K562 (cell line): ENCODE measurements at regions not wholly inside any gene's neighbourhood (a gene's known extent, or its start where the extent isn't known, plus 50 kb on each side); places are given as distances from the start of the nearest gene placed in this dataset.

ENCODE experiments used
- ATAC-seq: fragments of 200-7000 bp; cut with Tn5 transposase; 3 replicates; pipeline ENCODE4 v1.9.1; 2020; ENCODE audit warnings: moderate library complexity
- BruUV-seq: library from RNA; stranded (reverse); fragments of 400-500 nt; replicated peaks from 2 replicates; lab custom pipeline; 2021; lab: Mats Ljungman, UMichigan
- CTCF ChIA-PET: fragments of 300-600 bp; formaldehyde crosslinking; extraction: SDS; loops from one replicate; lab custom pipeline; 2021; ENCODE audit warnings: low intra/inter-chr PET ratio; lab: Yijun Ruan, JAX
- POLR2A ChIA-PET: fragments of 300-600, 350-650 bp; sonication (Branson Sonifier 250); formaldehyde crosslinking; extraction: SDS; loops from one replicate; lab custom pipeline; 2021; ENCODE audit warnings: antibody characterized with exemption, inconsistent platforms; lab: Yijun Ruan, JAX
- DNase-seq, 4 experiments: peaks; one replicate each; pipeline versions ENCODE4 v3.0.0 to v3.0.0-alpha.2; 2011 to 2018; ENCODE audit warnings: low spot score in 3 of 4, mixed read lengths in 3 of 4; ENCODE audit errors: extremely low read depth in 1 of 4
- FAIRE-seq: peaks from 2 replicates; lab custom pipeline; 2011; peaks lifted over from hg19 to GRCh38; lab: Jason Lieb, UNC
- H2AFZ ChIP-seq: 2 replicates; pipeline ENCODE4 v1.6.0; 2011; ENCODE audit warnings: low read depth, low read length, control low read depth, inconsistent platforms
- H3K27ac ChIP-seq: fragments of 200-600 bp; 3 replicates; pipeline ENCODE4 v1.8.0; 2011; ENCODE audit warnings: low read depth, mild to moderate bottlenecking, control low read depth, inconsistent platforms, low read length, moderate library complexity, mixed read lengths; ENCODE audit errors: extremely low read depth
- H3K27me3 ChIP-seq, 2 experiments: fragments of 300-600 bp in 1 of 2; 2 replicates in 1 of 2; 3 replicates in 1 of 2; pipeline versions ENCODE4 v1.6.0 to v1.8.0; 2011; ENCODE audit warnings: inconsistent platforms in 2 of 2, low read length in 2 of 2, mild to moderate bottlenecking in 1 of 2, mixed read lengths in 1 of 2, moderate library complexity in 1 of 2; ENCODE audit not compliant: control insufficient read depth in 2 of 2, insufficient read depth in 2 of 2
- H3K36me3 ChIP-seq: fragments of 300-600 bp; 3 replicates; pipeline ENCODE4 v1.8.0; 2011; ENCODE audit warnings: mild to moderate bottlenecking, low read length, inconsistent platforms; ENCODE audit not compliant: control insufficient read depth, insufficient read depth
- H3K4me1 ChIP-seq, 2 experiments: fragments of 200-600 bp in 1 of 2; replicated peaks in 1 of 2; 2 replicates in 1 of 2; 3 replicates in 1 of 2; pipeline versions ENCODE4 v1.5.1 to v1.8.0; 2011; ENCODE audit warnings: inconsistent platforms in 2 of 2, low read length in 2 of 2, mild to moderate bottlenecking in 1 of 2, mixed read lengths in 1 of 2, moderate library complexity in 1 of 2; ENCODE audit not compliant: control insufficient read depth in 2 of 2, insufficient read depth in 2 of 2
- H3K4me2 ChIP-seq: 2 replicates; pipeline ENCODE4 v1.6.1; 2011; ENCODE audit warnings: low read length, control low read depth, inconsistent platforms, mixed read lengths; ENCODE audit not compliant: insufficient read depth
- H3K4me3 ChIP-seq: fragments of 200-600 bp; sonication (generic), shearing (Covaris generic); 2 replicates; pipeline ENCODE4 v1.5.1; 2016; ENCODE audit warnings: control low read depth, inconsistent platforms
- H3K79me2 ChIP-seq: fragments of 200-600 bp; 3 replicates; pipeline ENCODE4 v1.8.0; 2011; ENCODE audit warnings: low read length, inconsistent platforms; ENCODE audit not compliant: control insufficient read depth, insufficient read depth
- H3K9ac ChIP-seq, 2 experiments: 2 replicates each; pipeline versions ENCODE4 v1.6.0 to v1.6.1; 2011; ENCODE audit warnings: low read depth in 2 of 2, low read length in 2 of 2, control low read depth in 1 of 2, inconsistent platforms in 1 of 2, mild to moderate bottlenecking in 1 of 2, mixed read lengths in 1 of 2; ENCODE audit not compliant: insufficient read depth in 1 of 2
- H3K9me1 ChIP-seq: one replicate; pipeline ENCODE4 v1.6.0; 2011; ENCODE audit warnings: inconsistent platforms, mild to moderate bottlenecking, low read length, moderate library complexity; ENCODE audit not compliant: control insufficient read depth, insufficient read depth
- H3K9me3 ChIP-seq: replicated peaks from 2 replicates; pipeline ENCODE4 v1.5.1; 2011; ENCODE audit warnings: low read depth, low read length, inconsistent platforms; ENCODE audit not compliant: control insufficient read depth, insufficient read depth
- H4K20me1 ChIP-seq: replicated peaks from 2 replicates; pipeline ENCODE4 v1.6.1; 2011; ENCODE audit warnings: low read length, inconsistent platforms, mixed read lengths; ENCODE audit not compliant: control insufficient read depth, insufficient read depth
- ARID2 ChIP-seq: fragments of 450-650 bp; IDR thresholded peaks from 2 replicates; pipeline ENCODE4 v1.6.1; 2017; ENCODE audit warnings: antibody characterized with exemption, mild to moderate bottlenecking
- ATF6 ChIP-seq: sonication (generic); formaldehyde crosslinking; IDR thresholded peaks from 2 replicates; pipeline ENCODE4 v1.4.0; 2020; ENCODE audit warnings: mild to moderate bottlenecking, missing genetic modification reagents
- E2F4 ChIP-seq: sonication (generic); formaldehyde crosslinking; IDR thresholded peaks from 2 replicates; pipeline ENCODE4 v1.8.0; 2022; ENCODE audit warnings: mild to moderate bottlenecking, low read depth, missing genetic modification reagents
- JUNB ChIP-seq: fragments of 450-650 bp; formaldehyde crosslinking; conservative IDR thresholded peaks from 2 replicates; pipeline ENCODE4 v1.4.0; 2020; ENCODE audit warnings: mild to moderate bottlenecking
- KLF1 ChIP-seq: fragments of 450-650 bp; IDR thresholded peaks from 2 replicates; pipeline ENCODE4 v1.6.1; 2016; ENCODE audit warnings: missing genetic modification characterization, missing compliant biosample characterization
- MBD1 ChIP-seq: fragments of 250-450 bp; sonication (Bioruptor Pico); IDR thresholded peaks from 2 replicates; pipeline ENCODE4 v1.8.0; 2022; ENCODE audit warnings: inconsistent platforms
- PHB2 ChIP-seq: fragments of 450-650 bp; IDR thresholded peaks from 2 replicates; pipeline ENCODE4 v1.6.1; 2017; ENCODE audit warnings: low read depth
- POLR2G ChIP-seq: fragments of 200-400 bp; formaldehyde crosslinking; IDR thresholded peaks from 2 replicates; pipeline ENCODE4 v1.6.1; 2017; ENCODE audit warnings: low read depth, mild to moderate bottlenecking, antibody characterized with exemption, low read length, moderate library complexity
- SIRT6 ChIP-seq: IDR thresholded peaks from one replicate; pipeline ENCODE4 v1.6.1; 2012; ENCODE audit warnings: low read depth, mild to moderate bottlenecking, control low read depth, inconsistent platforms, low read length, moderate library complexity
- SLC30A9 ChIP-seq: fragments of 250-450 bp; sonication (Bioruptor Pico); IDR thresholded peaks from 2 replicates; pipeline ENCODE4 v1.8.0; 2022; ENCODE audit warnings: mild to moderate bottlenecking, moderate library complexity
- VEZF1 ChIP-seq: fragments of 200-800 bp; sonication (Bioruptor generic); IDR thresholded peaks from 2 replicates; pipeline ENCODE4 v1.6.1; 2017; ENCODE audit warnings: missing genetic modification characterization, missing compliant biosample characterization
- ZHX1 ChIP-seq: fragments of 150-350 bp; conservative IDR thresholded peaks from 2 replicates; pipeline ENCODE4 v1.6.1; 2014; ENCODE audit warnings: low read length
- ZNF583 ChIP-seq: fragments of 250-450 bp; sonication (Bioruptor Pico); IDR thresholded peaks from 2 replicates; pipeline ENCODE4 v1.4.0; 2020
- WGBS: fragments of 100-300 bp; shearing (Covaris generic); methylation state at CpG from one replicate; pipeline ENCODE4 v1.1.6; 2016; ENCODE audit warnings: low coverage, mixed read lengths; ENCODE audit not compliant: insufficient coverage; ENCODE audit errors: missing lambda C conversion rate; 5-methylcytosine and 5-hydroxymethylcytosine counted together
- in situ Hi-C: fragments of 300-500 bp; cut with MboI; formaldehyde crosslinking; loops from 4 replicates; pipeline ENCODE4 v1.15.0; 2018; ENCODE audit warnings: inconsistent platforms, mixed read lengths
- intact Hi-C: fragments of 100-400 bp; cut with micrococcal nuclease; formaldehyde crosslinking; loops from 2 replicates; pipeline ENCODE4 v1.14.2; 2022

GRCh38 chr11:114758627-114759026 is 80.3 kb downstream of the NXPE2 start:
- Histone ChIP-seq H4K20me1 (no peaks in the 10 kb centered on the region), H2AFZ (no peak overlapping the region), H3K4me3 (no peak overlapping the region), H3K27ac (no peak overlapping the region), H3K9me3 (no peaks in the 10 kb centered on the region), H3K9me1 (no peaks in the 10 kb centered on the region), H3K9ac (no peak overlapping the region), H3K27me3 (no peaks in the 10 kb centered on the region), H3K4me2 (no peak overlapping the region), H3K36me3 (no peaks in the 10 kb centered on the region), H3K4me1 (no peaks in the 10 kb centered on the region), H3K79me2 (no peaks in the 10 kb centered on the region)
- ATAC-seq (no peak), DNase-seq (no peak), FAIRE-seq (no peak)
- in situ Hi-C loops (loop anchor here (25.0 kb wide), 1 partner anchor 721 kb away; no protein-coding TSS in a partner anchor), intact Hi-C loops (loop anchor here (10.0 kb wide), 1 partner anchor 254 kb away; no protein-coding TSS in a partner anchor)
- ChIA-PET CTCF (no interaction called here), POLR2A (no interaction called here)
- TF ChIP-seq ATF6 (CRISPR knock-in tag) (no peak), SLC30A9 (no peak), PHB2 (no peak), VEZF1 (CRISPR knock-in tag) (no peak), ARID2 (no peak), SIRT6 (no peak), ZNF583 (CRISPR knock-in tag) (no peak), MBD1 (CRISPR knock-in tag) (no peak), ZHX1 (no peak), E2F4 (CRISPR knock-in tag) (no peak), POLR2G (no peak), JUNB (no peak), KLF1 (tag) (no peak)
- 0% methylated on average over 2 of the region's 2 CpGs for WGBS
- BruUV-seq, result no TSS peak
